ENCODE measurements at regions not wholly inside any gene's neighbourhood (a gene's known extent, or its start where the extent isn't known, plus 50 kb on each side); places are given as distances from the start of the nearest gene placed in this dataset.

DNA sequence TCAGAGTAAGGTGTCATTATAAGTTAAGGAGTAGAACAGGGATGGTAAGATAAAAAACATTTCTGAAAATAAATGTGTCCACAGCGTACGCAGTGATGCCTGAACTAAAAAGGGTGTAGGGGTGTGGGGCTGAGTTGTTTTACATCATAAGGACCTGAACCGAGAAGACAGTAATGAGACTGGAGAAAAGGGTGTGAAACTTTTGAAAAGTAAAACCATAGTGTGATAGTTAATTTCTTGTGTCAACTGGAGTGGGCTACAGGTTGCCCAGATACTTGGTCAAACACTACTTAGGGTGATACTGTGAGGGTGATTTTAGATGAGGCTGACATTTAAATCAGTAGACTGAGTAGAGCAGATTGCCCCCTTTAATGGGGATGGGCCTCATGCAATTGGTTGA is 169.0 kb upstream of the PRPS1L1 start:
- Histone ChIP-seq H3K4me1 (ENCODE audit: insufficient read depth, low read length) (no peaks in the 10 kb centered on the region), H2AFZ (ENCODE audit: low read length) (no peak overlapping the region), H3K27ac (ENCODE audit: low read length) (no peak overlapping the region), H3K79me2 (ENCODE audit: low read length) (no peaks in the 10 kb centered on the region), H3K9me2 (replicated peaks; ENCODE audit: low read length) (no peaks in the 10 kb centered on the region), H3K4me3 (ENCODE audit: low read length) (no peak overlapping the region), H3K9ac (ENCODE audit: low read length) (no peak overlapping the region), H4K20me1 (ENCODE audit: low read length) (no peaks in the 10 kb centered on the region), H3F3A (ENCODE audit: low read length, unreplicated experiment) (no peaks in the 10 kb centered on the region), H3K9me3 (ENCODE audit: low read length) (no peaks in the 10 kb centered on the region), H3K4me2 (ENCODE audit: low read length) (no peak overlapping the region), H3K36me3 (ENCODE audit: low read depth, low read length) (no peaks in the 10 kb centered on the region), H3K27me3 (ENCODE audit: low read length) (no peaks in the 10 kb centered on the region)
- ChIA-PET POLR2A (ENCODE audit: unreplicated experiment) (no interaction called here), CTCF (no interaction called here)
- TF ChIP-seq, protein P1, sequence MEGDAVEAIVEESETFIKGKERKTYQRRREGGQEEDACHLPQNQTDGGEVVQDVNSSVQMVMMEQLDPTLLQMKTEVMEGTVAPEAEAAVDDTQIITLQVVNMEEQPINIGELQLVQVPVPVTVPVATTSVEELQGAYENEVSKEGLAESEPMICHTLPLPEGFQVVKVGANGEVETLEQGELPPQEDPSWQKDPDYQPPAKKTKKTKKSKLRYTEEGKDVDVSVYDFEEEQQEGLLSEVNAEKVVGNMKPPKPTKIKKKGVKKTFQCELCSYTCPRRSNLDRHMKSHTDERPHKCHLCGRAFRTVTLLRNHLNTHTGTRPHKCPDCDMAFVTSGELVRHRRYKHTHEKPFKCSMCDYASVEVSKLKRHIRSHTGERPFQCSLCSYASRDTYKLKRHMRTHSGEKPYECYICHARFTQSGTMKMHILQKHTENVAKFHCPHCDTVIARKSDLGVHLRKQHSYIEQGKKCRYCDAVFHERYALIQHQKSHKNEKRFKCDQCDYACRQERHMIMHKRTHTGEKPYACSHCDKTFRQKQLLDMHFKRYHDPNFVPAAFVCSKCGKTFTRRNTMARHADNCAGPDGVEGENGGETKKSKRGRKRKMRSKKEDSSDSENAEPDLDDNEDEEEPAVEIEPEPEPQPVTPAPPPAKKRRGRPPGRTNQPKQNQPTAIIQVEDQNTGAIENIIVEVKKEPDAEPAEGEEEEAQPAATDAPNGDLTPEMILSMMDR (conservative IDR thresholded peaks at IDR 0.05; ENCODE audit: low read depth, low read length), result no peak
- no peak for TF ChIP-seq EZH2phosphoT487 (IDR thresholded peaks at IDR 0.05; ENCODE audit: borderline replicate concordance, low read length)
- TF ChIP-seq EZH2 (IDR thresholded peaks at IDR 0.05; ENCODE audit: low read length, unreplicated experiment), result no peak
- DNase-seq (no peak), ATAC-seq (no peak)
- intact Hi-C loops (cut with micrococcal nuclease), result no loop called here
- BruUV-seq (replicated peaks), result no TSS peak

DNA sequence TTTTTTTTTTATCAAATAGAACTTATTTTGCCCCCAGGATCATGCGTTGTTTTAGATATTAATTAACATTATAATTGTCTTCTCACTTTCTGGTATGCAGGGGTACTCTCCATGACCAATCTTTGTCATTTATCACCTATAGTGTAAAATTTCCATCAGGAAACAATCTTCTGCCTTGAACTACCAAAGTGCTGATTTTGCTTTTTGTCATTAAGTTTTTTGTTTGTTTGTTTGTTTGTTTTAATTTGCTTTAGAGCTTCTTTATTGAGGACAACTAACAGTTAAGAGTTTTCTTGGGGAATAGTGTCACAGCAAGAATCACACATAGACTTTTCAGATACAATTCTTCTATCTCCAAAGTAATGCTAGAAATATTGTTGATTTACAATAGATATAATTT is 171.2 kb upstream of the PRPS1L1 start:
- TF ChIP-seq, protein P1 (conservative IDR thresholded peaks at IDR 0.05; ENCODE audit: low read depth, low read length), result no peak
- TF ChIP-seq EZH2 (IDR thresholded peaks at IDR 0.05; ENCODE audit: low read length, unreplicated experiment) (no peak), EZH2phosphoT487 (IDR thresholded peaks at IDR 0.05; ENCODE audit: borderline replicate concordance, low read length) (no peak)
- Histone ChIP-seq H3K79me2 (ENCODE audit: low read length) (no peaks in the 10 kb centered on the region), H3K4me2 (ENCODE audit: low read length) (no peak overlapping the region), H3K9me3 (ENCODE audit: low read length) (no peaks in the 10 kb centered on the region), H3K27me3 (ENCODE audit: low read length) (no peaks in the 10 kb centered on the region), H3K9ac (ENCODE audit: low read length) (no peak overlapping the region), H3K36me3 (ENCODE audit: low read depth, low read length) (no peaks in the 10 kb centered on the region), H3K27ac (ENCODE audit: low read length) (no peak overlapping the region), H4K20me1 (ENCODE audit: low read length) (no peaks in the 10 kb centered on the region), H3K9me2 (replicated peaks; ENCODE audit: low read length) (no peaks in the 10 kb centered on the region), H3K4me3 (ENCODE audit: low read length) (no peak overlapping the region), H3F3A (ENCODE audit: low read length, unreplicated experiment) (no peaks in the 10 kb centered on the region), H2AFZ (ENCODE audit: low read length) (no peak overlapping the region), H3K4me1 (ENCODE audit: insufficient read depth, low read length) (no peaks in the 10 kb centered on the region)
- CTCF ChIA-PET, result no interaction called here
- intact Hi-C loops (cut with micrococcal nuclease), result no loop called here
- ATAC-seq (no peak), DNase-seq (no peak)
- no TSS peak for BruUV-seq (replicated peaks)
- POLR2A ChIA-PET (ENCODE audit: unreplicated experiment), result no interaction called here

DNA sequence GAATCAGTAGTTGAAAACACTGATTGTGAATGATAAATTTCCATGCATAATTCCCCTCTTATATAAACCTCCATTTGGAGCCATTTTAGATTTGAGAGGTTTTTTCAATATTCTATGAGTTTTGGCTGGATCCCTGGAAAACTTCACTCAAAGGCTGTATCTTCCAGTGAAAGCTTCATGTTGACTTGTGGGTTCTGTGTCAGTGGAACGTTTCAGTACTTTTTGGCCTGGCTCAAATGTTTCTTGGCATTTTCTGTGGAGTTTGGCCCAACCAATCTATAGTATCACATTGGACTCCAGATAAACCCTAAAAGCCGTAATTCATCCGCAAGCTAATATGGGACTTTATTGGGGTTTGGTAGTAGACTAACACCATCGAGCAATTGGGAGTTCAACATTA is 172.6 kb upstream of the PRPS1L1 start:
- Histone ChIP-seq H3K36me3 (ENCODE audit: low read depth, low read length) (no peaks in the 10 kb centered on the region), H2AFZ (ENCODE audit: low read length) (no peak overlapping the region), H3K9me2 (replicated peaks; ENCODE audit: low read length) (no peaks in the 10 kb centered on the region), H3K27me3 (ENCODE audit: low read length) (no peaks in the 10 kb centered on the region), H3K4me1 (ENCODE audit: insufficient read depth, low read length) (no peaks in the 10 kb centered on the region), H3K79me2 (ENCODE audit: low read length) (no peaks in the 10 kb centered on the region), H3K9me3 (ENCODE audit: low read length) (no peaks in the 10 kb centered on the region), H3K9ac (ENCODE audit: low read length) (no peak overlapping the region), H4K20me1 (ENCODE audit: low read length) (no peaks in the 10 kb centered on the region), H3K4me3 (ENCODE audit: low read length) (no peak overlapping the region), H3F3A (ENCODE audit: low read length, unreplicated experiment) (no peaks in the 10 kb centered on the region), H3K4me2 (ENCODE audit: low read length) (no peak overlapping the region), H3K27ac (ENCODE audit: low read length) (no peak overlapping the region)
- TF ChIP-seq, protein P1 (conservative IDR thresholded peaks at IDR 0.05; ENCODE audit: low read depth, low read length), result no peak
- no peak for TF ChIP-seq EZH2phosphoT487 (IDR thresholded peaks at IDR 0.05; ENCODE audit: borderline replicate concordance, low read length)
- intact Hi-C loops (cut with micrococcal nuclease), result no loop called here
- DNase-seq, result no peak
- BruUV-seq (replicated peaks), result no TSS peak
- ATAC-seq, result no peak
- ChIA-PET CTCF (no interaction called here), POLR2A (ENCODE audit: unreplicated experiment) (no interaction called here)
